SU-DHL-6 (cell line): ENCODE measurements at regions not wholly inside any gene's neighbourhood (a gene's known extent, or its start where the extent isn't known, plus 50 kb on each side); places are given as distances from the start of the nearest gene placed in this dataset.

ENCODE experiments used
- H2AFZ ChIP-seq: fragments of 200-600 bp; sonication (generic); 2 replicates; pipeline ENCODE4 v1.6.1; 2014; ENCODE audit warnings: low read depth, mild to moderate bottlenecking, moderate library complexity, mixed read lengths, antibody characterized with exemption, low read length; ENCODE audit not compliant: severe bottlenecking
- H3F3A ChIP-seq: fragments of 200-600 bp; shearing (Covaris generic); 2 replicates; pipeline ENCODE4 v1.6.0; 2016; ENCODE audit warnings: antibody characterized with exemption, mild to moderate bottlenecking; ENCODE audit not compliant: insufficient read depth
- H3K27ac ChIP-seq: fragments of 200-600 bp; sonication (generic); 2 replicates; pipeline ENCODE4 v1.5.1; 2016; ENCODE audit warnings: low read depth, mild to moderate bottlenecking, low read length, moderate library complexity, mixed read lengths
- H3K27me3 ChIP-seq: fragments of 200-600 bp; sonication (generic), shearing (Covaris generic); 2 replicates; pipeline ENCODE4 v1.6.0; 2014; ENCODE audit warnings: mild to moderate bottlenecking, low read length
- H3K36me3 ChIP-seq: fragments of 200-600 bp; sonication (generic); 2 replicates; pipeline ENCODE4 v1.6.1; 2014; ENCODE audit warnings: mild to moderate bottlenecking, low read length, mixed read lengths
- H3K4me2 ChIP-seq: fragments of 300-600, 200-600 bp; shearing (Covaris generic), sonication (generic); 2 replicates; pipeline ENCODE4 v1.6.0; 2014; ENCODE audit warnings: low read length, low read depth, mild to moderate bottlenecking; ENCODE audit not compliant: poor library complexity, severe bottlenecking
- H3K4me3 ChIP-seq: fragments of 200-600 bp; sonication (generic); 2 replicates; pipeline ENCODE4 v1.5.1; 2014; ENCODE audit warnings: antibody characterized with exemption, low read length, mild to moderate bottlenecking, mixed read lengths; ENCODE audit not compliant: insufficient read depth, poor library complexity, severe bottlenecking
- H3K79me2 ChIP-seq: fragments of 200-600 bp; sonication (generic); 2 replicates; pipeline ENCODE4 v1.6.1; 2014; ENCODE audit warnings: mild to moderate bottlenecking, low read length, moderate library complexity; ENCODE audit not compliant: insufficient read depth
- H3K9ac ChIP-seq: fragments of 200-600 bp; sonication (generic); 2 replicates; pipeline ENCODE4 v1.7.0; 2014; ENCODE audit warnings: mild to moderate bottlenecking, low read length
- H3K9me2 ChIP-seq: fragments of 200-600 bp; sonication (generic); replicated peaks from 2 replicates; pipeline ENCODE4 v1.6.1; 2014; ENCODE audit warnings: low read length; ENCODE audit not compliant: insufficient read depth
- H3K9me3 ChIP-seq: fragments of 200-600 bp; sonication (generic); 2 replicates; pipeline ENCODE4 v1.6.1; 2014; ENCODE audit warnings: low read length, mixed read lengths; ENCODE audit not compliant: insufficient read depth
- H4K20me1 ChIP-seq: fragments of 200-600 bp; sonication (generic); 2 replicates; pipeline ENCODE4 v1.6.1; 2014; ENCODE audit warnings: low read depth, mild to moderate bottlenecking, antibody characterized with exemption, low read length, moderate library complexity, mixed read lengths
- EZH2phosphoT487 ChIP-seq: fragments of 200-600 bp; sonication (generic), shearing (Covaris generic); conservative IDR thresholded peaks from 2 replicates; pipeline ENCODE4 v1.6.1; 2018; ENCODE audit warnings: mild to moderate bottlenecking, antibody characterized with exemption, low read length, moderate library complexity, mixed read lengths
- TF ChIP-seq, protein P1 (sequence below): fragments of 200-600 bp; sonication (generic); IDR thresholded peaks from one replicate; pipeline ENCODE4 v1.5.1; 2017; ENCODE audit warnings: antibody characterized with exemption, mild to moderate bottlenecking, low read length, moderate library complexity; ENCODE audit not compliant: insufficient read depth, poor library complexity, severe bottlenecking

DNA sequence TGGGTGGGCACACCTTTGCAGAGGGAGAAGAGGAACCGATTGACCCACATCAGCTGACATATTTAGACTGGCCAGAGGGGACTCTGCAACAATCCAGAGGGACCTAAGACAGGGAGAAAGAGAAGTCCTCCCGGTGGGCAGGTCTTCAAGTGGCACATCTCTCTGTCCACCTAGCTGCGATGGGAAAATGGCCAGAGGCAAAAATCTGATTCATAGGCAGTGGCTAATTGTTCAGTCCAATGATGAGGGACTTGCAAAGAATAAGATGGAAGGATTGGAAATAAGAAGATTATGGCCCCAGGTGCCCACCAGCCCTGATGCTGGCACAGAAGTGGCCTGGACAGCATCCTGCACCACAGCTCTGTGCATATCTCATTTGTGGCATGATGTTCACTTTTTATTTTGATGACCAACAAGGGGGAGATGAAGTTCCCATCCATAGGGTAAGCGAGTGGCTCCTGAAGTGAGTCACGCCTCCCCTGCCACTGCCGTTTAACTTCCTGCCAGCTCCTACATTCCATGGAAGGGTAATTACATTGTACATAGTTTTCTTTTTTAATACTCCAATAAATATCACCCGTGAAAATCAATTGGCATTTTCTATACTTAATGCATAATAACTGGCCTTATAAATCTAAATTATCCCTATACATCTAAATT lies 659.6 kb downstream of the MATN1 start:
- Histone ChIP-seq H3K9me3 (no peaks in the 10 kb centered on the region), H3K27me3 (no peaks in the 10 kb centered on the region), H3K79me2 (no peaks in the 10 kb centered on the region), H3K36me3 (no peaks in the 10 kb centered on the region), H3K9ac (no peak overlapping the region), H3K27ac (no peak overlapping the region), H4K20me1 (no peaks in the 10 kb centered on the region), H2AFZ (no peak overlapping the region), H3K4me3 (no peak overlapping the region), H3K4me2 (no peak overlapping the region), H3K9me2 (no peaks in the 10 kb centered on the region), H3F3A (no peaks in the 10 kb centered on the region)
- no peak for TF ChIP-seq EZH2phosphoT487
- TF ChIP-seq, protein P1, sequence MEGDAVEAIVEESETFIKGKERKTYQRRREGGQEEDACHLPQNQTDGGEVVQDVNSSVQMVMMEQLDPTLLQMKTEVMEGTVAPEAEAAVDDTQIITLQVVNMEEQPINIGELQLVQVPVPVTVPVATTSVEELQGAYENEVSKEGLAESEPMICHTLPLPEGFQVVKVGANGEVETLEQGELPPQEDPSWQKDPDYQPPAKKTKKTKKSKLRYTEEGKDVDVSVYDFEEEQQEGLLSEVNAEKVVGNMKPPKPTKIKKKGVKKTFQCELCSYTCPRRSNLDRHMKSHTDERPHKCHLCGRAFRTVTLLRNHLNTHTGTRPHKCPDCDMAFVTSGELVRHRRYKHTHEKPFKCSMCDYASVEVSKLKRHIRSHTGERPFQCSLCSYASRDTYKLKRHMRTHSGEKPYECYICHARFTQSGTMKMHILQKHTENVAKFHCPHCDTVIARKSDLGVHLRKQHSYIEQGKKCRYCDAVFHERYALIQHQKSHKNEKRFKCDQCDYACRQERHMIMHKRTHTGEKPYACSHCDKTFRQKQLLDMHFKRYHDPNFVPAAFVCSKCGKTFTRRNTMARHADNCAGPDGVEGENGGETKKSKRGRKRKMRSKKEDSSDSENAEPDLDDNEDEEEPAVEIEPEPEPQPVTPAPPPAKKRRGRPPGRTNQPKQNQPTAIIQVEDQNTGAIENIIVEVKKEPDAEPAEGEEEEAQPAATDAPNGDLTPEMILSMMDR = no peak

- Histone ChIP-seq H3K36me3 (no peaks in the 10 kb centered on the region), H3K9me2 (no peaks in the 10 kb centered on the region), H3K27ac (no peak overlapping the region), H3K79me2 (no peaks in the 10 kb centered on the region), H3F3A (no peaks in the 10 kb centered on the region), H3K27me3 (no peaks in the 10 kb centered on the region), H3K9ac (no peak overlapping the region), H2AFZ (no peak overlapping the region), H3K4me2 (no peak overlapping the region), H3K9me3 (no peaks in the 10 kb centered on the region), H4K20me1 (no peaks in the 10 kb centered on the region), H3K4me3 (no peak overlapping the region)
- no peak for TF ChIP-seq EZH2phosphoT487
- TF ChIP-seq, protein P1 = no peak
These were observed 661.8 kb downstream of the MATN1 start for GRCh38 chr1:30061292-30062220.

DNA sequence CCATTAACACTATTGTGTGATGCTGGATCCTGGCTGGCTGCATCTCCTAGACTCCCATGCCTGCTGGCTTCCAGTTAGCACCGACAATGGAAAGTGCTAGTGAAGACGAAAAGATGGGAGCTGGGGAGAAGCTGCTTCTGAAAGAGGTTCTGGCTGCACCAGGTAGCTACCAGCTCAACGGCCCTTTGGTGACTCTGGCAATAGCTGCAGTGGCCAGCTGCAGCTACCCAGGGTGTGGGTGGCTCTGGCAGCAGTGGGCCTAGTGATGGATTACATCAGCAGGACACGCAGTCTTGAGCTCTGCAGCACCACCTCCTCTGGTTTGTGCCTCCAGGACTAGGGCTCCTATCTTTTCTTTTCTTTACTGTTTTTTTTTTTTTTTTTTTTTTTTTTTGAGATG lies 662.6 kb downstream of the MATN1 start:
- H3K9me3 ChIP-seq = no peaks in the 10 kb centered on the region
- H4K20me1 ChIP-seq = no peaks in the 10 kb centered on the region
- H3K4me2 ChIP-seq = no peak overlapping the region
- H3K9ac ChIP-seq = no peak overlapping the region
- H3K4me3 ChIP-seq = no peak overlapping the region
- no peaks in the 10 kb centered on the region for H3K79me2 ChIP-seq
- H2AFZ ChIP-seq = no peak overlapping the region
- no peaks in the 10 kb centered on the region for H3F3A ChIP-seq
- TF ChIP-seq, protein P1 = no peak
- no peak for TF ChIP-seq EZH2phosphoT487
- no peak overlapping the region for H3K27ac ChIP-seq
- H3K27me3 ChIP-seq = no peaks in the 10 kb centered on the region
- H3K36me3 ChIP-seq = no peaks in the 10 kb centered on the region
- no peaks in the 10 kb centered on the region for H3K9me2 ChIP-seq
